Peyer's patch (tissue), 4 donors: ENCODE measurements at regions not wholly inside any gene's neighbourhood (a gene's known extent, or its start where the extent isn't known, plus 50 kb on each side); places are given as distances from the start of the nearest gene placed in this dataset.

Experiments used
- CTCF ChIP-seq, 6 experiments: fragments of 450-650 bp in 4 of 6; fragments of 200-600 bp in 2 of 6; sonication (generic) in 1 of 6; IDR thresholded peaks; one replicate each; pipeline ENCODE4 v1.5.1; 2017 to 2019; ENCODE audit warnings: antibody characterized with exemption in 6 of 6, mild to moderate bottlenecking in 3 of 6, moderate library complexity in 1 of 6
- POLR2A ChIP-seq, 2 donors: fragments of 450-650 bp; IDR thresholded peaks; one replicate each; pipeline ENCODE4 v1.5.1; 2017; ENCODE audit warnings: antibody characterized with exemption in 2 of 2, mild to moderate bottlenecking in 2 of 2, moderate library complexity in 2 of 2

DNA sequence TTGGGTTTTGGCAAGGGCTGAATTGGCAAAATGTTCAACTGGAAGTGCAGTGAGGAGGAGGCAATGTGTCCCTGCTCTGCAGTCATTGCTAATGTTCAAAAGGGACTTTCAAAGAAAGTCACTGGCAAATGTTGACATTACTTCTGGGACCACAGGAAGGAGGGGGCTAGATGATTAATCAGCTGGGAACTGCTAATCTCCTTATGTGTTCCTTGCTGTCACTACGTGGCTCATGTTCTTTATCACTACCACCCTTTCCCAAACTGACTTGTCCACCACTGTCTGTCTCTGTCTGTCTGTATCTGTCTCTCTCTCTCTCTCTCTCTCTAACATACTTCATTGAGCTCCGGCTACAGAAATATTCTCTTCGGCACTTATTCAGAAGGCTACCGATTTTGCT lies 86.9 kb upstream of the MTPN start:
- TF ChIP-seq CTCF (IDR thresholded peaks at IDR 0.05), result no peak
- no peak for TF ChIP-seq POLR2A (IDR thresholded peaks at IDR 0.05)
